Testis (tissue), 2 donors: ENCODE measurements at regions not wholly inside any gene's neighbourhood (a gene's known extent, or its start where the extent isn't known, plus 50 kb on each side); places are given as distances from the start of the nearest gene placed in this dataset.

Source experiments
- CTCF ChIP-seq, 3 experiments: fragments of 450-650 bp in 2 of 3; fragments of 200-600 bp in 1 of 3; sonication (generic) in 1 of 3; IDR thresholded peaks; one replicate each; pipeline ENCODE4 v1.5.1; 2016 to 2019; ENCODE audit warnings: antibody characterized with exemption in 3 of 3, mild to moderate bottlenecking in 2 of 3, moderate library complexity in 1 of 3
- POLR2A ChIP-seq: fragments of 450-650 bp; IDR thresholded peaks from one replicate; pipeline ENCODE4 v1.6.1; 2017; ENCODE audit warnings: antibody characterized with exemption, mild to moderate bottlenecking, moderate library complexity

GRCh38 chr5:2691530-2691929 lies 59.9 kb downstream of the IRX2 start:
- TF ChIP-seq CTCF (IDR thresholded peaks at IDR 0.05) (no peak), POLR2A (no peak)
